GM10248 (cell line): ENCODE measurements at regions not wholly inside any gene's neighbourhood (a gene's known extent, or its start where the extent isn't known, plus 50 kb on each side); places are given as distances from the start of the nearest gene placed in this dataset.

Source experiments
- CTCF ChIA-PET: fragments of 300-600 bp; sonication (Branson Sonifier 250); formaldehyde crosslinking; extraction: SDS; loops from one replicate; lab custom pipeline; 2021; ENCODE audit warnings: antibody characterized with exemption; lab: Yijun Ruan, JAX
- POLR2A ChIA-PET: fragments of 350-650 bp; sonication (Branson Sonifier 250); formaldehyde crosslinking; extraction: SDS; loops from one replicate; lab custom pipeline; 2020; ENCODE audit warnings: antibody characterized with exemption; lab: Yijun Ruan, JAX
- DNase-seq: peaks from one replicate; pipeline ENCODE4 v3.0.0; 2012; ENCODE audit errors: extremely low spot score
- CTCF ChIP-seq: IDR thresholded peaks from 2 replicates; pipeline ENCODE4 v1.5.1; 2012; ENCODE audit warnings: mild to moderate bottlenecking, low read depth; ENCODE audit errors: extremely low read depth, missing control alignments, control extremely low read depth

- no peak for TF ChIP-seq CTCF
- ChIA-PET POLR2A (no interaction called here), CTCF (no interaction called here)
- no peak for DNase-seq
Observed at GRCh38 chr1:102615896-102616295, 492.4 kb downstream of the COL11A1 start.

GRCh38 chr1:102595106-102595505 lies 513.2 kb downstream of the COL11A1 start:
- ChIA-PET CTCF (no interaction called here), POLR2A (no interaction called here)
- DNase-seq = no peak
- no peak for TF ChIP-seq CTCF

- POLR2A ChIA-PET = no interaction called here
- CTCF ChIA-PET = no interaction called here
- no peak for TF ChIP-seq CTCF
- DNase-seq = no peak
Observed at GRCh38 chr1:102593276-102593675, 515.0 kb downstream of the COL11A1 start.

GRCh38 chr1:102588536-102588935 lies 519.8 kb downstream of the COL11A1 start:
- CTCF ChIA-PET = no interaction called here
- POLR2A ChIA-PET = no interaction called here
- no peak for TF ChIP-seq CTCF
- DNase-seq = no peak

- CTCF ChIA-PET = no interaction called here
- TF ChIP-seq CTCF = no peak
- no peak for DNase-seq
- POLR2A ChIA-PET = no interaction called here
Observed at GRCh38 chr1:102586022-102586421, 522.3 kb downstream of the COL11A1 start.

GRCh38 chr1:102580806-102581205 lies 527.5 kb downstream of the COL11A1 start:
- CTCF ChIA-PET = interaction anchor here (0.8 to 1.1 kb wide), 2 partner anchors 8 to 25 kb away, joined by 3 to 4 read pairs; no protein-coding TSS in a partner anchor
- no peak for DNase-seq
- POLR2A ChIA-PET = no interaction called here
- TF ChIP-seq CTCF = no peak

GRCh38 chr1:102578804-102579203 lies 529.5 kb downstream of the COL11A1 start:
- POLR2A ChIA-PET = no interaction called here
- CTCF ChIA-PET = no interaction called here
- TF ChIP-seq CTCF = no peak
- no peak for DNase-seq
